ENCODE measurements at regions not wholly inside any gene's neighbourhood (a gene's known extent, or its start where the extent isn't known, plus 50 kb on each side); places are given as distances from the start of the nearest gene placed in this dataset.

DNA sequence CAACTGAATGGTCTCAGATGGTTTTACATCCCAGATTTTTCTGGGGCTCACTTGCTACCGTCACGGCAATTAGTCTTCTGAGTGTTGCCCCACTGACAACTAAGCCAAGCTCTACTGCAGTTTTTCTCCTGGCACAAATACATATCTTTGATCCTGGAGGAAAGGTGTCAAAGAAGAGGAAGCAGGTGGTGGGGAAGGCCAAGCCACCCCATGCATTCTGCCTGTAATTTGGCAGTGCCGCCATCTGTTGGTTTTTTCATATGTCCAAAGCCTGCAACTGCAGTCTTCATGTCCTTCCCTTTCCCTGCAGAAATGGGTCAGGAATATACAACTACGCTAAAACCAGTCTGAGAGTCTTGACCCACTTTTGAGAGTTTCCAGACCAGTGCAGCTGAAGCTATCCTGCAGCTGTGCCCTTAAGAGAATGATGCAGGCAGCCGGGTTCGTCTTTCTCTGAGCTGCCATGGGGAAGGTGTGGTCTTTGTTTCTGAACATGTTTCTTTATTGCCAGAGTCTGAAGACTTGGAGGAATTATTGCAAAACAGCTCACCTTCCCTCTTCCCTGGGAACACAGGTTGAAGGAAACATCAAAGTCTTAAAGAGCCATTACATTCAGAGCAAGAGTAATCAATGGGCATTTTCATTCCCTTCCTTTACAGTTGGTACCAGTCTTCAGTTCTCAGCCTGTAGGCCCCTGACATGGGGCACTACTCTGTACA is 71.8 kb upstream of the ATL2 start:
- DNase-seq = no peak

- DNase-seq = no peak
Measured at GRCh38 chr2:38446906-38447561, 70.0 kb upstream of the ATL2 start.

DNA sequence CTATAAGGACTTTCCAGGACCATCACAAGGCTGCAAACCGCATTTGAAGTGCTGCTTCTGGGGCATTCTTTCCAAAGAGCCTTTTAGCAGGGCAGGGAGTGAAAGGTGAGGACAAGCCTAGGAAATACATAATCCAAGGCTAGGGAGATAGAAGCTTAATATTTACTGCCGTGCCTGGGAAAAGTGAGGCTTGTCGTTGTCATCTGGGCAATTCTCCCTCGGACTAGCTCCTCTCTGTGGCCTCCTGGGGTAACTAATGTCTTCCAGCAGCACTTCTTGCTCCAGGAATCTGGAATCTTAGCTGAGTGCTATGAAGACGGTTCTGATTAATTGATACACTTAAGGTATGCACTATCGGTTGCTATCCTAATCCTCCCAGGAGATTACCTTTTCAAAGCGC is 69.3 kb upstream of the ATL2 start:
- DNase-seq = no peak

- peak; percentile 58 for DNase-seq
Measured at GRCh38 chr2:38444247-38444646, 67.2 kb upstream of the ATL2 start.

GRCh38 chr2:38442643-38443541 is 65.8 kb upstream of the ATL2 start:
- DNase-seq = peak; percentile 22

GRCh38 chr2:38441346-38441745 is 64.3 kb upstream of the ATL2 start:
- DNase-seq = no peak

- no peak for DNase-seq
Measured at GRCh38 chr2:38440655-38441054, 63.6 kb upstream of the ATL2 start.

GRCh38 chr2:38439863-38440262 is 62.8 kb upstream of the ATL2 start:
- no peak for DNase-seq

DNA sequence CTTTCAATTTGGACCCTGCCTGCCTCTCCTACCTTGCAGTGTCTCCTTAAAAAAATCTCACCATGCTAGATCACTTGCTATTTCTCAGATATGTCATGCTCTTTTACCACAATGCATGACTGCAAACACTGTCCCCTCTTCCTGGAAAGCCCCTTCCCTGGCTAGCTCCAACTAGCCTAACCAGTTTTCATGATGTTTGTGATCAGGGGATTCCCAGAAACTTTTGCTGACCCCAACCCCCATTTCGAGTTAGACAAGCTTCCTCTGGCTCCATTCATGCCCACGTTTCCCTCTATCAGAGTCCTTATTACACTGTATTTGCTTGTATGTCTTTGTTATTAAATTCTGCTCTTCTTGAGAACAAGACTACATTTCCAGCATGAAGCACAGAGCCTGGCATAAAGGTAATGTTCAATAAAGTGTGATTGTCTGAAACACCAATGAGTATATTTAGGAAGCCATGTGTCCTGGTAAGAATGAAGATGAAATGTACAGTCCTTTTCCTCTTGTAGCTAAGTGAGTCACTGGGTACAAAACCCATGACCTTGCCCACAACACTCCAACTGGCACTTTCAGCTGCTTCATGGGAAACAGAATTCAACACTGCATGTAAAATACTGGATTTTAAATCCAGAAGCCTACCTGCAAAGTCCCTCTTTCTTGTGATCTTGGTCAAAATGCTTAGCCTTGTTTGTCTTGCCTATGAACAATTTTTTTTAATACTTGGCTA is 62.0 kb upstream of the ATL2 start:
- DNase-seq = no peak

DNA sequence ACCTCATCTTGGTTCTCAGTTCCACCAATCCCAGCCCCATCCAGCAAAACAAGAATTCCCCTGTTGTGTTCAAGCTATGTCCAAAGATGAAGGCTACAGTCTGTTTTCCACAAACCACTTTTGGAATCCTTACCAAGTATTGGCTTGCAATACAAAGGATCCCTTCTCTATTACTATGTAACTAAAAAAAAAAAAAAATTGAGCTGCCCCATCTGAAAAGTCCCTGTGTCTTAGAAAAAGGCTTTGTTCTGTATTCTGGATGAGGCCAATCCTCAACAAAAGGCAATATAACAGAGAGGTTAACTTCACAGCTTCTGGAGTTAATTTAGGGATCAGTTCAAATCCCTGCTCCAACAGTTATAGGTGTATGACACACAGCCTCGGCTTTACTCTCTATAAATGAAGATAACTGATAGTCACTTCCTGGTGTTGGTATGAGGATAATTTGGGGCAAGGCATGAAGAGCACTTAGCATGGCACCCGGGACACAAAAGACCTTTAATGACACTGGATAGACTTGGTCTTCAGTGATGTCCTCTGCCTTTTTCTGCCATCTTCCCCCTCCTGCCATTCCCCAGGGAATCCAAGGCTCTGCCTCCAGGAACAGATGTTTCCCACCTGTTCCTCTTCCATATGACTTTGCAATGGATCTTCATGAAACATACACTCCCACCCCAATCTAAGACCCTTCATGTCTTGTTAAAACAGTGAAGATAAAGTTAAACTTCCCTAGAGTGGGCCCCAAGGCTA is 61.2 kb upstream of the ATL2 start:
- DNase-seq = no peak

- no peak for DNase-seq
Measured at GRCh38 chr2:38436227-38436664, 59.2 kb upstream of the ATL2 start.

DNA sequence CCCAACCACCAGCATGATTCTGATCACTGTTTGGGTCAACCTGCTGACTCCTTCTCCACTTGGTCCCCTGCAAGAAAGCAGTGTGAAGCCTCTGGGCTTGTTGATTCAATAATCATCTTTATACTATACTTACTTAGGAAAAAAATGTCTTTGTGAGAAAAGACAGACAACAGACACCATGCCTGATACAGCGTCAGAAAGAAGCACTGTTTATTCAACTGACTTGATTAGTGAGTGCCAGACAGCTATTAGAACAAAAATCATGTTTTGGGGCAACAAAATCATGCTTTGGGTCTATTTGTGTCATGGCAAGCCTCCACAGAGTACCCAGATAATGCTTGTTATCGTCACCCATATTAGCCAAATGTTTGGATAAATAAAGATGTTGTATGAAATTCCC is 58.7 kb upstream of the ATL2 start:
- DNase-seq = no peak

DNA sequence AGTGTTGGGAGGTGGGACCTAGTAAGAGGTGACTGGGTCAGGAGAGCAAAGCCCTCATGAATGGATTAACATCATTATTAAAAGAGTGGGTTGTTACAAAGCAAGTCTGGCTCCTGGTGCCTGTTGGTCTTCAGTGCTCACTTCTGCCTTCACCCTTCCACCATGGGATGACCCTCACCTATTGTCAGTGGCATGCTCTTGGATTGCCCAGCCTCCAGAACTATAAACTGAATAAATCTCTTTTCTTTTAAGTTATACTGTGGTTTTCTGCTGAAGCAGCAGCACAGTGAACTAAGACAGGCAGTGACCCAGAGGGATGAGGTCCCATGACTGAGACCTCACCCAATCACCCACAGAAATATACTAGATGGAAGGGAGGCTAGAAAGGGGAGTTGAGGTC is 57.5 kb upstream of the ATL2 start:
- no peak for DNase-seq

DNA sequence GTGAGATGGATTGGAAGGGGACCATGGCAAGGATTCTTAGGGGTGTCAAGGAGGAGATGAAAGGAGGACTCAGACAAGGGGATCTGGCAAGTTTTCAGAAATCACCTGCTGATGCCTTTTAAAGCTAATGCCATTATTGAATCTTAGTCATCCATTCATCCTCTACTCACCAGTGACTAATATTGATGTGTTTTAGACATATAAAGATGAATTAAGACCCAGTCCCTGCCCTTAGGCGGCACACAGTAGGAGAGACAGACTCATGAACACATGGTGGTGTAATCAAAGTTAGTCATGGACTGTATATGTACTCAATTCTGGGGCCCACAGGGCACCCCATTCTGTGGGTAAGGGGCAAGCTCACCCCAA is 56.5 kb upstream of the ATL2 start:
- no peak for DNase-seq

DNA sequence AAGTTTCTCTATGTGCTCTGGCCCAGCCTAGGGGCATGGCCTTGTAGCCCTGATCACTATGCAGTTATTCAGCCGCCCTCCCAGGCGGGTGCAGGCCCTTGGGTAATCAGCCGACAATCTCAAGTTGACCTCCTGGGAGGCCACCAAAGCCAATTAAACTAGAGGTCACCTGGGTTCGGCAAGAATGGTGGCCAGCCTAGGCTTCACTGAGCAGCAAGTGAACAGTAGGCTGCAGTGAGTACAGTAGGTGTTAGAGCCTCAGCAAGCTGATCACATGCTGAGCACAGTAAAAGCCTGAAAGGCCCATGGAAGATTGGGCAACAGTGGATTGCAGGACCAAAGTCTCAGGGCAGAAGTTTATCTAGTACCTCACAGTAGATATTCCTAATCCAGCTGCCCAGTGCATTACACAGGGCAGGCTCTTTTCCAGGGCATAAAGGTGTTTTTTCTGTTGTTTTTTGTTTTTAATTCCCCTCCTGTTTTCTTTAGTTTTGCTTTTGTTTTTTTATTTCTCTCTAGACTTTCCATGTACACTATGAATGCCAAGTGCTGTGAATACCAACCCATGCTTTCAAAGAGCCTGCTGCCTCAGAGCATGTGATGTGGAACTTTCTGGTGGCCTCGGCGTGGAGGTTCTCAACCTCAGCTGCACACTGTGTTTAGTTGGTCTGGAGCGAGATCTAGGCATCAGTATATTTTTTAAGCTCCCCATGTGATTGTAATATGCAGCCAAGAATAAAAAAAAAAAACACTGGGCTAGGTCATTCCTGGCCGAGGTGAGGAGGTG is 55.9 kb upstream of the ATL2 start:
- no peak for DNase-seq

DNA sequence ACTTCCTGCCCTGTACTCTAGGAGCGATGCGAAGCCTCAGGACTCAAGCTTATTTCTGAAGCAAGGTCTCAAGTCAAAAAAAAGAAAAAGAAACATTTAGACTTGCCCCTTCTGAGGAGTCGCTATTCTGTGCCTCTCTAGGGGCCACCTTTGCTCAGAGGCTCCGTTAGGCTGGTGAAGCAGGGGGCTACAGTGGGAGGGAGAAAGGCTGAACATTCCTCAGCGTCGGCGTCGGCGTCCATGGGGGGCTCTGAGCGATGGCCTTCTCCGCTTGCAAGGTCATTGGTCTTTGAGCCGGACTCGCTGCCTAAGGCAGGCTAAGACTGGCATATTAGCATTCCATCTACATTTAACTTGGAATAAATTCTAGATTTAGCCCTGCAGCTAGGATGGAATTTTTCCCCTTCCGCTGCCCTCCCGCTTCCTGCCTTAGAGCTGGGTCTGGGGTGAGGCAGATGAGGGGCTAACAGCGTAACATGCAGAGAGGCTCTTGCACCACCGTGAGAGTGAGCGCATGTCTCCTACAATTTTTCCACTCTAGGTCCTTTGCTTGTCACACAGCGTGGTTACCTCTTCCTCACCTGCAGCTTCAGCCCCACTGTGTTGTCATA is 53.6 kb upstream of the ATL2 start:
- no peak for DNase-seq

- DNase-seq = no peak
Measured at GRCh38 chr2:38430196-38430595, 53.1 kb upstream of the ATL2 start.

DNA sequence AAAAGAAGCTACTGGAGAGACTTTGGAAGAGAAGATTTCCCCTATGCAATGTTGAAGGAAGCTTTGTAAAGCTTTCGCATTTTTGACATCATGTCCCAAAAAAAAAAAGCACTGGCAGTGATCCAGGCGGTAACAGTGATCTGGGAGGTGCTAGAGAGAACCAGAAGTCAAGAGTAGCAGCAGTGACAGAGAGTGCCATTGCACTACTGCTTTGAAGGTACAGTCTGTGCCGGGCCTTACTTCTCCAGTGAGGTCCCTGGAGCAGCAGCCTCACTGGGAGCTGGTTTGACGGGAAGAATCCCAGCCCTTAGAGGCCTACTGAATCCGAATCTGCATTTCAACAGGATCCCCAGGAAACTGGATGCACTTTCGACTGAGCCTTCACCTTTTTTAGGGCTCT is 50.9 kb upstream of the ATL2 start:
- DNase-seq = no peak

DNA sequence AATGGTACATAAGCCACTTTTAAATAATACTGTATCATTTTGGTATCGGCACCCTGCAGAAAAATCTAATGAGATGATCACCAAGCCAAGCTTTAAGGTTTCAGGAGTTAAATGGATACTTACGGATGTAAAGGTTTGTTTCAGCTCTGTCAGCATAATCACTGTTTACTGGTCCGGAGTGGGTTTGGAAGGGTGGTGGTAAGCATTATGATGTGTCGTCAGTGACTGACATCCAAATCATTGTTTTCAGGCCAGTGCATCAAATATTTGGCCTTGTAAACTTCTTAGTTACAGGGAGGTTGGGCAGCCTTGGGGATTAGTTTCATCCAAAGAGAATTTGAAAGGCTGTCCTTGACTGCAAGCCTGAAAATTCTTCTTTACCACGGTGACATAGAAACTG is 50.0 kb upstream of the ATL2 start:
- no peak for DNase-seq

Data from fibroblast of skin of right biceps (primary cell).